Endothelial cell of umbilical vein (primary cell): ENCODE measurements at regions not wholly inside any gene's neighbourhood (a gene's known extent, or its start where the extent isn't known, plus 50 kb on each side); places are given as distances from the start of the nearest gene placed in this dataset.
A peak's percentile ranks its signal among the peaks of the same experiment; 100 is the strongest.

Source experiments
- BruUV-seq: library from RNA; stranded (reverse); fragments of 400-500 nt; replicated peaks from 2 replicates; lab custom pipeline; 2021; lab: Mats Ljungman, UMichigan
- CTCF ChIA-PET: fragments of 300-600, 350-600 bp; sonication (Branson Sonifier 250); formaldehyde crosslinking; loops from one replicate; lab custom pipeline; 2021; ENCODE audit warnings: antibody characterized with exemption, inconsistent platforms; lab: Charles Lee
- POLR2A ChIA-PET: fragments of 300-600, 350-600 bp; sonication (Branson Sonifier 250); formaldehyde crosslinking; loops from one replicate; lab custom pipeline; 2021; ENCODE audit warnings: antibody characterized with exemption, inconsistent platforms; lab: Charles Lee
- DNase-seq: peaks from one replicate; pipeline ENCODE4 v3.0.0-alpha.2; 2011; ENCODE audit warnings: low read depth, low spot score
- FAIRE-seq: peaks from 2 replicates; lab custom pipeline; 2011; peaks lifted over from hg19 to GRCh38; lab: Jason Lieb, UNC
- H2AFZ ChIP-seq: 2 replicates; pipeline ENCODE4 v1.6.0; 2012; ENCODE audit warnings: low read depth, low read length, control low read depth, inconsistent platforms
- H3K27ac ChIP-seq: 2 replicates; pipeline ENCODE4 v1.5.1; 2011; ENCODE audit warnings: low read depth, mild to moderate bottlenecking, control low read depth, low read length, moderate library complexity; ENCODE audit not compliant: insufficient read depth
- H3K27me3 ChIP-seq, 2 experiments: 2 replicates each; pipeline versions ENCODE4 v1.6.0 to v1.6.1; 2011; ENCODE audit warnings: low read length in 2 of 2, mixed read lengths in 1 of 2; ENCODE audit not compliant: control insufficient read depth in 2 of 2, insufficient read depth in 2 of 2
- H3K36me3 ChIP-seq, 2 experiments: 2 replicates in 1 of 2; 3 replicates in 1 of 2; pipeline ENCODE4 v1.5.1; 2011; ENCODE audit warnings: low read length in 2 of 2, mild to moderate bottlenecking in 1 of 2, moderate library complexity in 1 of 2; ENCODE audit not compliant: control insufficient read depth in 2 of 2, insufficient read depth in 2 of 2; ENCODE audit errors: extremely low read depth in 1 of 2
- H3K4me1 ChIP-seq: 3 replicates; pipeline ENCODE4 v1.5.1; 2011; ENCODE audit warnings: mild to moderate bottlenecking, low read length; ENCODE audit not compliant: control insufficient read depth, insufficient read depth; ENCODE audit errors: extremely low read depth
- H3K4me2 ChIP-seq: 2 replicates; pipeline ENCODE4 v1.6.1; 2011; ENCODE audit warnings: low read length, control low read depth, mixed read lengths; ENCODE audit not compliant: insufficient read depth
- H3K4me3 ChIP-seq, 3 experiments: fragments of 200-600 bp in 1 of 3; sonication (generic), shearing (Covaris generic) in 1 of 3; replicated peaks in 1 of 3; 2 replicates each; pipeline ENCODE4 v1.5.1; 2011 to 2016; ENCODE audit warnings: control low read depth in 3 of 3, low read length in 3 of 3, mild to moderate bottlenecking in 2 of 3, inconsistent platforms in 1 of 3, low read depth in 1 of 3, moderate library complexity in 1 of 3; ENCODE audit not compliant: insufficient read depth in 1 of 3
- H3K79me2 ChIP-seq: 2 replicates; pipeline ENCODE4 v1.6.0; 2012; ENCODE audit warnings: low read length, inconsistent platforms; ENCODE audit not compliant: control insufficient read depth, insufficient read depth
- H3K9ac ChIP-seq: replicated peaks from 2 replicates; pipeline ENCODE3; 2011; ENCODE audit warnings: low read length, control low read depth; ENCODE audit not compliant: insufficient read depth; ENCODE audit errors: extremely low read depth
- H3K9me1 ChIP-seq: replicated peaks from 3 replicates; pipeline ENCODE4 v1.6.0; 2011; ENCODE audit warnings: mild to moderate bottlenecking, low read length; ENCODE audit not compliant: control insufficient read depth, insufficient read depth; ENCODE audit errors: extremely low read depth
- H3K9me3 ChIP-seq: replicated peaks from 2 replicates; pipeline ENCODE4 v1.5.1; 2012; ENCODE audit warnings: low read length, inconsistent platforms; ENCODE audit not compliant: control insufficient read depth, insufficient read depth
- H4K20me1 ChIP-seq: replicated peaks from 2 replicates; pipeline ENCODE3; 2011; ENCODE audit warnings: mild to moderate bottlenecking, low read length; ENCODE audit not compliant: control insufficient read depth, insufficient read depth; ENCODE audit errors: extremely low read depth
- EZH2 ChIP-seq: IDR thresholded peaks from 2 replicates; pipeline ENCODE4 v1.6.1; 2012; ENCODE audit warnings: borderline replicate concordance, low read depth, mild to moderate bottlenecking, moderate library complexity, low read length, inconsistent platforms; ENCODE audit not compliant: severe bottlenecking
- FOS ChIP-seq: IDR thresholded peaks from 2 replicates; pipeline ENCODE4 v1.6.1; 2011; ENCODE audit warnings: mild to moderate bottlenecking, low read length, moderate library complexity, borderline replicate concordance; ENCODE audit not compliant: insufficient read depth
- GATA2 ChIP-seq: IDR thresholded peaks from 2 replicates; pipeline ENCODE4 v1.7.0; 2011; ENCODE audit warnings: low read depth, mild to moderate bottlenecking, moderate library complexity, mixed read lengths, low read length; ENCODE audit not compliant: insufficient read length, insufficient read depth
- JUN ChIP-seq: IDR thresholded peaks from 2 replicates; pipeline ENCODE4 v1.6.1; 2011; ENCODE audit warnings: borderline replicate concordance, low read depth; ENCODE audit not compliant: insufficient read length, insufficient read depth
- MAX ChIP-seq: IDR thresholded peaks from 2 replicates; pipeline ENCODE4 v1.6.1; 2011; ENCODE audit not compliant: insufficient read depth, insufficient read length
- MYC ChIP-seq: IDR thresholded peaks from one replicate; pipeline ENCODE4 v1.6.1; 2011; ENCODE audit warnings: mild to moderate bottlenecking, low read depth, low read length
- POLR2A ChIP-seq: IDR thresholded peaks from 2 replicates; pipeline ENCODE4 v1.6.1; 2012; ENCODE audit warnings: low read depth, mild to moderate bottlenecking, control low read depth, low read length
- dilution Hi-C: fragments of 300-500 bp; cut with MboI; formaldehyde crosslinking; loops from one replicate; pipeline ENCODE4 v1.15.0; 2019; ENCODE audit warnings: low sequenced_read_pairs; ENCODE audit not compliant: extremely low pct_ligation_motif_present
- intact Hi-C: fragments of 100-400 bp; cut with micrococcal nuclease; formaldehyde crosslinking; loops from one replicate; pipeline ENCODE4 v1.10.0; 2022

- Histone ChIP-seq H3K9me3 (no peaks in the 10 kb centered on the region), H2AFZ (no peak overlapping the region), H3K27me3 (peaks cover 0 to 1% of the 10 kb centered on the region in 2 experiments), H3K27ac (no peak overlapping the region), H3K9me1 (no peaks in the 10 kb centered on the region), H3K4me2 (no peak overlapping the region), H3K36me3 (no peaks in the 10 kb centered on the region), H3K9ac (no peak overlapping the region), H3K79me2 (no peaks in the 10 kb centered on the region), H3K4me1 (no peaks in the 10 kb centered on the region), H3K4me3 (no peak overlapping the region), H4K20me1 (no peaks in the 10 kb centered on the region)
- ChIA-PET POLR2A (no interaction called here), CTCF (no interaction called here)
- no peak for DNase-seq
- BruUV-seq: no TSS peak
- TF ChIP-seq GATA2: no peak
- no peak for TF ChIP-seq JUN
- no peak for TF ChIP-seq FOS
- TF ChIP-seq MAX: no peak
- TF ChIP-seq EZH2: no peak
- no peak for FAIRE-seq
- dilution Hi-C loops (no loop called here), intact Hi-C loops (no loop called here)
Observed at GRCh38 chr4:98775672-98776071, 117.3 kb upstream of the TSPAN5 start.

DNA sequence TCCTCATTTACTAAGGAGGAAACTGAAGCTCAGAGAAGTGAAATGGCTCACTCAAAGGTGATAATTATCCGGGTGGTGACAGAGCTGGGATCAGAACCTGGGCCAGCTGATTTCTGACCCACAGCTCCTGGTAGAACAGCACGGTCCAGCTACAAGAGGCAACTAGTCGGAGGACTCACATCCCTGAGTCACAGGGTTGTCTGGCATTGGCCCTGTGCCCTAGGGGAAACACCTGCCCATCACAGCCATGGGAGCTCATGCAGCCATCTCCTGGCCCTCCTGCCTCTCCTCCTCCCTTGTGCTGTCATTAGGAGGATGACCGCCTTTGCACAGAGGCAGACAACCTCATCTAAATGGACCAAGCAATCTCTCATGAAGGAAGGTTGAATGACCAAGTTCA, 115.2 kb upstream of the TSPAN5 start:
- CTCF ChIA-PET: interaction anchor here (0.8 to 1.5 kb wide), 5 partner anchors 13 to 78 kb away, joined by 3 to 4 read pairs (median 3); no protein-coding TSS in a partner anchor
- no peak overlapping the region for H3K9ac ChIP-seq

More for the DNA sequence above, 115.2 kb upstream of the TSPAN5 start:
- dilution Hi-C loops: no loop called here
- no peak overlapping the region for H3K27ac ChIP-seq
- no peaks in the 10 kb centered on the region for H3K79me2 ChIP-seq
- H3K27me3 ChIP-seq: no peaks in the 10 kb centered on the region
- H3K9me3 ChIP-seq: no peaks in the 10 kb centered on the region
- no peak overlapping the region for H3K4me2 ChIP-seq
- peak; percentile 52 for DNase-seq
- BruUV-seq: no TSS peak
- TF ChIP-seq MYC (no peak), JUN (no peak), MAX (no peak), POLR2A (no peak)
- FAIRE-seq: no peak
- H3K4me3 ChIP-seq: no peak overlapping the region
- intact Hi-C loops: no loop called here
- H4K20me1 ChIP-seq: no peaks in the 10 kb centered on the region
- no peaks in the 10 kb centered on the region for H3K36me3 ChIP-seq
- no peak overlapping the region for H2AFZ ChIP-seq
- H3K9me1 ChIP-seq: no peaks in the 10 kb centered on the region
- no peaks in the 10 kb centered on the region for H3K4me1 ChIP-seq
- POLR2A ChIA-PET: no interaction called here
